ENCODE measurements at regions not wholly inside any gene's neighbourhood (a gene's known extent, or its start where the extent isn't known, plus 50 kb on each side); places are given as distances from the start of the nearest gene placed in this dataset.

- ChIA-PET RAD21 (ENCODE audit: unreplicated experiment) (no interaction called here), CTCF (no interaction called here), POLR2A (no interaction called here), SMC1A (ENCODE audit: uncharacterized antibody, unreplicated experiment) (no interaction called here)
- no peaks in the 10 kb centered on the region for H3K36me3 ChIP-seq (ENCODE audit: control insufficient read depth in 2 of 2, insufficient read depth in 2 of 2, low read length in 1 of 2)
- no TSS peak for BruUV-seq (replicated peaks)
- H3K4me3 ChIP-seq = no peak overlapping the region
- no peak overlapping the region for H3K4me2 ChIP-seq (ENCODE audit: control insufficient read depth, insufficient read depth)
- no peaks in the 10 kb centered on the region for H3K79me2 ChIP-seq (ENCODE audit: control insufficient read depth, insufficient read depth, low read length)
- in situ Hi-C loops (cut with MboI) = no loop called here
- H3K9me3 ChIP-seq (replicated peaks; ENCODE audit: control insufficient read depth, insufficient read depth, low read length) = no peaks in the 10 kb centered on the region; the same call in 2 of the 3 replicates
- H3K4me1 ChIP-seq (ENCODE audit: control insufficient read depth, insufficient read depth, low read length) = no peaks in the 10 kb centered on the region
- DNase-seq (ENCODE audit: low read depth, low spot score) (no peak), FAIRE-seq (no peak), ATAC-seq (no peak)
- H4K20me1 ChIP-seq (ENCODE audit: control insufficient read depth, insufficient read depth) = no peaks in the 10 kb centered on the region
- no peaks in the 10 kb centered on the region for H3K27me3 ChIP-seq (replicated peaks in 1 of 2; ENCODE audit: control insufficient read depth in 2 of 2, insufficient read depth in 2 of 2, low read length in 1 of 2)
- no peak overlapping the region for H3K9ac ChIP-seq (ENCODE audit: control insufficient read depth, insufficient read depth, low read length)
- intact Hi-C loops (cut with micrococcal nuclease; ENCODE audit: unreplicated experiment) = no loop called here
- H2AFZ ChIP-seq (ENCODE audit: control insufficient read depth, low read depth, low read length) = no peak overlapping the region
- no peak overlapping the region for H3K27ac ChIP-seq (ENCODE audit: control insufficient read depth, insufficient read depth)
- no peak for TF ChIP-seq NR2C2 (IDR thresholded peaks at IDR 0.05; ENCODE audit: borderline replicate concordance, control insufficient read depth, insufficient read length, low read depth)
- no peak for TF ChIP-seq POLR2AphosphoS5 (IDR thresholded peaks at IDR 0.05; ENCODE audit: low read length)
- no peak for TF ChIP-seq PAX5 (IDR thresholded peaks at IDR 0.05; ENCODE audit: borderline replicate concordance, low read depth, low read length)
- TF ChIP-seq NFIC (IDR thresholded peaks at IDR 0.05; ENCODE audit: low read depth, low read length) = no peak
- no peak for TF ChIP-seq CHD1 (IDR thresholded peaks at IDR 0.05; ENCODE audit: low read depth, low read length)
- no peak for TF ChIP-seq CBX3 (IDR thresholded peaks at IDR 0.05; ENCODE audit: borderline replicate concordance, low read depth)
- no peak for TF ChIP-seq HCFC1 (IDR thresholded peaks at IDR 0.05; ENCODE audit: low read length)
- TF ChIP-seq E4F1 (IDR thresholded peaks at IDR 0.05; ENCODE audit: borderline replicate concordance, partially characterized antibody) = no peak
- no peak for TF ChIP-seq JUND (IDR thresholded peaks at IDR 0.05; ENCODE audit: low read depth, low read length)
- TF ChIP-seq PML (IDR thresholded peaks at IDR 0.05; ENCODE audit: low read length) = no peak
- TF ChIP-seq ZBTB33 (IDR thresholded peaks at IDR 0.05) = no peak
- 80% methylated on average over 1 of the region's 1 CpG for WGBS (ENCODE audit: insufficient coverage, insufficient replicate concordance, low lambda C conversion rate, missing lambda C conversion rate)
Observed at GRCh38 chr21:22468893-22469292, 1470.7 kb downstream of the NCAM2 start.
